ENCODE measurements at regions not wholly inside any gene's neighbourhood (a gene's known extent, or its start where the extent isn't known, plus 50 kb on each side); places are given as distances from the start of the nearest gene placed in this dataset.
"Not testable (repeated sequence)": the region's sequence is repeated elsewhere in the genome, so short reads cannot be mapped to it uniquely, and the experiment has no call there.

DNA sequence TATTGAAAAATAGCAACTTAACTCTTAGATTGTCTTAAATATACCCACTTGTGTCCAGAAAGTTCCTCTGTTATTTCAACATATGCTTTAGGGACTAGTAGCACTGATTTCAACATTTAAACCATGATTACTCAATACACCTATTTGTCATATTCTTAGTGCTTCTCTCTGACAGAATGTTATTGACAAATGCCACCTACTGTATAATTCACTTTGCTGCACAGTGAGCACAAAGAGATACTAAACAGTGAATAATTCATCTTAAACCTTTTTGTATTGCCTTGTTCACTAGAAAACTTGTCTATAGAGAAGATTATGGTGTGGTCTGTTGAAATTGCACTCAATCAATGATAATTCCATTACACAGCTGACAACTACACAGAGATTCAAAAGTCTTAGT lies 692.6 kb downstream of the PCDH17 start:
- no peak for DNase-seq (ENCODE audit: low spot score in 2 of 2)
- no peaks in the 10 kb centered on the region for H3K27me3 Mint-ChIP-seq
- no peaks in the 10 kb centered on the region for H3K4me1 Mint-ChIP-seq
- H3K27ac Mint-ChIP-seq = no peak overlapping the region
- no peak for ATAC-seq (ENCODE audit: low read depth)
- no peak overlapping the region for H3K4me3 Mint-ChIP-seq
- H3K9me3 Mint-ChIP-seq = no peaks in the 10 kb centered on the region
- H3K36me3 Mint-ChIP-seq = no peaks in the 10 kb centered on the region

DNA sequence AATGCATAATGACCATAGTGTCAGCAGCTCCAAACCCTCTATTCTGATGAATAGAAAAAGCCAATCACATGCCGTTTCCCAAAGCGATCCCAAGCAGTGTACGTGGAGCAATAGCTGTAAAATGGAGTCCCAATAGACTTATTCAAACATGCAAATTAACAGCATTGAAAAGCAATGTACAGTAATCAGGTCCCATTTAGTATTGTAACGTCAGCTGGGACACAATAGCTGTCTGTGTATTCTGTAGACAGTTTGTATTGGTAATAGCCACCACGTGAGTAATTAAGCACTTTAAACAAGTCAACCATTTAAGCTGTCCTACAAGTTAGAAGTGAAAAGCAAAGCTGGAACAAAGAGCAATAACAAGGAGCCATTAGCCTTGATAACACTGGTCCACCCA lies 698.2 kb downstream of the PCDH17 start:
- ATAC-seq (ENCODE audit: low read depth) (no peak), DNase-seq (ENCODE audit: low spot score in 2 of 2) (no peak)
- Mint-ChIP-seq H3K9me3 (no peaks in the 10 kb centered on the region), H3K36me3 (no peaks in the 10 kb centered on the region), H3K4me1 (no peaks in the 10 kb centered on the region), H3K27ac (no peak overlapping the region), H3K27me3 (no peaks in the 10 kb centered on the region), H3K4me3 (no peak overlapping the region)

DNA sequence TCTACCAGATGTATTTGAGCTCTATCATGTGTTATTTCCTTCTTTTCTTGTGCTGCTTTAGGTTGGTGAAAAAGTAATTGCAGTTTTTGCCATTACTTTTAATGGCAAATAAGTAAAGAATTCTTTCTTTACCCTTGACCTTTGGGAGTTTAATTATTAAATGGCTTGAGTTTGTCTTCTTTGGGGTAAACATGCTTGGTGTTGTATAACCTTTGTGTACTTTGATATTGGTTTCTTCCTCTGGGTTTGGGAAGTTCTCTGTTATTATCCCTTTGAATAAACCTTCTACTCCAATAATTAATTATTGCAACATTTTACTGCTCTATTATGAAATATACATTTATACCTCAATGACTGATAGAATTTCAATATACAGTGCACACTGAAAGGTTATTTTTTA lies 709.4 kb downstream of the PCDH17 start:
- ATAC-seq (ENCODE audit: low read depth) = no peak
- Mint-ChIP-seq H3K27ac (no peak overlapping the region), H3K9me3 (peaks cover 3% of the 10 kb centered on the region), H3K4me3 (no peak overlapping the region), H3K4me1 (no peaks in the 10 kb centered on the region), H3K27me3 (no peaks in the 10 kb centered on the region), H3K36me3 (no peaks in the 10 kb centered on the region)
- DNase-seq (ENCODE audit: low spot score in 2 of 2) = no peak

DNA sequence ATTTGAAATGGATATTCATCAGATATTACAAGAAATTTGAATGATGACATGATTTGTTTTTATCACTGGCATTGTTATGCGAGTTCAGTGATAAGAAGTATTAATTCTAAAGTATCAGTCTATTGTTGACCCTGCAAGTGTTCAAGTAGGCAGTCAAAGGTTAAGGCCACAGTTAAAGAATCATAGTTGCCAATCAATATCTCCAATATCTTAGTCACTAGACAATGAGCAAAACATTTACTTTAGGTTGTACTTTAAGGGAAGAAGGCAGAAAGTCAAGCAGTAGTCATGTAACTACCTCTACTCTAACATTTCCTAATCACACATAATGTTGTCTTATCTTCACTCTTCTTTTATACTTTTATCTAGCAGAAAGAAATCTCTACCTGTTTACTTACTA lies 709.8 kb downstream of the PCDH17 start:
- ATAC-seq (ENCODE audit: low read depth) = no peak
- Mint-ChIP-seq H3K27ac (no peak overlapping the region), H3K4me1 (no peaks in the 10 kb centered on the region), H3K9me3 (peaks cover 4% of the 10 kb centered on the region), H3K4me3 (no peak overlapping the region), H3K36me3 (no peaks in the 10 kb centered on the region), H3K27me3 (no peaks in the 10 kb centered on the region)
- no peak for DNase-seq (ENCODE audit: low spot score in 2 of 2)

DNA sequence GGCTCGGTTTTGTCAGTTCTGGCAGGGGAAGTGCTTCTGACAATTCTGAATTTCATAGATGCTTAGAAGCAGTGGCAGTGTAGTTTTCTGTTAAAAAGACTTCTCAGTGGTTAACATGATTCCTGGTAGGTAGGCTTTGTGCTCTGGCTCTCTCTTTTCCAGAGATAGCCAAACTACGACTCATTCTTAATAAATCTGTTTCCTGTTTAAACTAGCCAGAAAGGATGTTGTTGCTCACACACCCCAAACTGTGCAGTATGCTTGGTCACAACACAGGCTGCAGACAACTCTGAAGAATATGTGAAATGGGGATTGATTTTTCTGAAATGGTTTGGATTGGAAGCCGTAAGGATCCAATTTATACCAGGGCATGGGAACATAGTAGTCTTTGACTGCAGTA lies 711.5 kb downstream of the PCDH17 start:
- peaks cover 4% of the 10 kb centered on the region for H3K9me3 Mint-ChIP-seq
- no peaks in the 10 kb centered on the region for H3K36me3 Mint-ChIP-seq
- DNase-seq (ENCODE audit: low spot score in 2 of 2) (no peak), ATAC-seq (ENCODE audit: low read depth) (no peak)
- no peak overlapping the region for H3K27ac Mint-ChIP-seq
- no peaks in the 10 kb centered on the region for H3K4me1 Mint-ChIP-seq
- H3K4me3 Mint-ChIP-seq = no peak overlapping the region
- H3K27me3 Mint-ChIP-seq = no peaks in the 10 kb centered on the region

DNA sequence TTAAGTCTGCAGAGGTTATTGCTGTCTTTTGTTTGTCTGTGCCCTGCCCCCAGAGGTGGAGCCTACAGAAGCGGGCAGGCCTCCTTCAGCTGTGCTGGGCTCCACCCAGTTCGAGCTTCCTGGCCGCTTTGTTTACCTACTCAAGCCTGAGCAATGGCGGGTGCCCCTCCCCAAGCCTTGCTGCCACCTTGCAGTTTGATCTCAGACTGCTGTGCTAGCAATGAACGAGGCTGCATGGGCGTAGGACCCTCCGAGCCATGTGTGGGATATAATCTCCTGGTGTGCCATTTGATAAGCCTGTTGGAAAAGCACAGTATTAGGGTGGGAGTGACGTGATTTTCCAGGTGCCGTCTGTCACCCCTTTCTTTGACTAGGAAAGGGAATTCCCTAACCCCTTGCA lies 720.6 kb downstream of the PCDH17 start:
- not testable (repeated sequence) for H3K4me3 Mint-ChIP-seq; H3K36me3 Mint-ChIP-seq; H3K27ac Mint-ChIP-seq; DNase-seq (ENCODE audit: low spot score in 2 of 2); H3K4me1 Mint-ChIP-seq; H3K27me3 Mint-ChIP-seq; ATAC-seq (ENCODE audit: low read depth); H3K9me3 Mint-ChIP-seq

DNA sequence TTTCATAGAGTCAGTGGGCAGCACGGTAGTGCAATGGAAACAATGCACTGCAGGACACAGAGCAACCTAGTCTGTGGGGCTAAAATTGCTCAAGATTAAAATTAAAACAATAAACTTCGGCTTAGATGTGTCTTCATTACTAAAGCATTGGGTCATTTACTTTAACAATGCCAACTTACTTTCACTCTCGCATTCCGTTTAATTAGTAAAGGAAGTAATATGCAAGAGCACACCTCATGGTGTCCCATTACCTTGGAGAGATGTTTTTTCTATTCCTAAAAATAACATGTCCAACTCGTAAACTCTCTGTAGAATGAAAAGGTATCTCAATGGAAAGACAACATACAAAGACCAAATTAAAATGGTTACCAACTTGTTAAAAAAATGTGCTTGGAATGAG lies 738.4 kb downstream of the PCDH17 start:
- H3K27ac Mint-ChIP-seq = no peak overlapping the region
- no peak for DNase-seq (ENCODE audit: low spot score in 2 of 2)
- no peaks in the 10 kb centered on the region for H3K4me1 Mint-ChIP-seq
- H3K4me3 Mint-ChIP-seq = no peak overlapping the region
- peaks cover 10% of the 10 kb centered on the region for H3K9me3 Mint-ChIP-seq
- ATAC-seq (ENCODE audit: low read depth) = no peak
- no peaks in the 10 kb centered on the region for H3K36me3 Mint-ChIP-seq
- H3K27me3 Mint-ChIP-seq = no peaks in the 10 kb centered on the region

- H3K9me3 Mint-ChIP-seq = peaks cover 3% of the 10 kb centered on the region
- H3K27me3 Mint-ChIP-seq = no peaks in the 10 kb centered on the region
- H3K27ac Mint-ChIP-seq = no peak overlapping the region
- DNase-seq (ENCODE audit: low spot score in 2 of 2) (no peak), ATAC-seq (ENCODE audit: low read depth) (no peak)
- H3K4me1 Mint-ChIP-seq = no peaks in the 10 kb centered on the region
- H3K36me3 Mint-ChIP-seq = no peaks in the 10 kb centered on the region
- H3K4me3 Mint-ChIP-seq = no peak overlapping the region
These were observed 744.8 kb downstream of the PCDH17 start for GRCh38 chr13:58376349-58376748.

- no peaks in the 10 kb centered on the region for H3K36me3 Mint-ChIP-seq
- peaks cover 3% of the 10 kb centered on the region for H3K9me3 Mint-ChIP-seq
- ATAC-seq (ENCODE audit: low read depth) = no peak
- H3K27me3 Mint-ChIP-seq = no peaks in the 10 kb centered on the region
- H3K4me1 Mint-ChIP-seq = no peaks in the 10 kb centered on the region
- no peak overlapping the region for H3K27ac Mint-ChIP-seq
- DNase-seq (ENCODE audit: low spot score in 2 of 2) = no peak
- H3K4me3 Mint-ChIP-seq = no peak overlapping the region
These were observed 745.2 kb downstream of the PCDH17 start for GRCh38 chr13:58376775-58377174.

DNA sequence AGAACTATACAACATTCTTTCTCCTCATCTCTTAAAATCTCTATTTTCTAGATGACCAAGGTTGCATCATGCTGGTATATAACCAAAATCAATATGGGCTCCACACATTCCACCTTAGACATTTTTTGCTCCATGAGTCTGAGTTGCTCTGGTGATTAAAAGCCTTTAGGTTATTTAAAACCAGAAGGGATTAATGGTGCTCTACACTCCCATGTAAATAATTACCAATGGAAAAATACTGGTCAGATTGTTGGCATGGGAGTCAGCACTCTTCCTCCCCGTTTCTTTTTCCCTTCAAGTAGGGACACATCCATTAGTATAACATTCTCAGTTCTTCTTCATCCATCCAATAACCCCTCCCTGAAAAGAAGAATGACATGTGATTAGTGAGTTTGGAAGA lies 747.7 kb downstream of the PCDH17 start:
- H3K36me3 Mint-ChIP-seq = no peaks in the 10 kb centered on the region
- H3K4me1 Mint-ChIP-seq = no peaks in the 10 kb centered on the region
- H3K4me3 Mint-ChIP-seq = no peak overlapping the region
- ATAC-seq (ENCODE audit: low read depth) (no peak), DNase-seq (ENCODE audit: low spot score in 2 of 2) (no peak)
- H3K27ac Mint-ChIP-seq = no peak overlapping the region
- H3K9me3 Mint-ChIP-seq = peaks cover 3% of the 10 kb centered on the region
- no peaks in the 10 kb centered on the region for H3K27me3 Mint-ChIP-seq

DNA sequence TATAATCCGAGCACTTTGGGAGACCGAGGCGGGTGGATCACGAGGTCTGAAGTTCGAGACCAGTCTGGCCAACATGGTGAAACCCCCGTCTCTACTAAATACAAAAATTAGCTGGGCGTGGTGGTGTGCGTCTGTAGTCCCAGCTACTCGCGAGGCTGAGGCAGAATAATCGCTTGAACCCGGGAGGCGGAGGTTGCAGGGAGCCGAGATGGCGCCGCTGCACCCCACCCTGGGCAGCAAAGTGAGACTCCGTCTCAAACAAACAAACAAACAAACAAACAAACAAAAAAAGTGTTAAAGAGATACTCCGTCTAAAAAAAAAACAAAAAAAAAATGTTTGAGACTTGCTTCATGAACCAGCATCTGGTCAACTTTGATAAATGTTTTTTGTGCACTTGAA lies 753.8 kb downstream of the PCDH17 start:
- H3K36me3 Mint-ChIP-seq; H3K27ac Mint-ChIP-seq; H3K27me3 Mint-ChIP-seq; H3K9me3 Mint-ChIP-seq; DNase-seq (ENCODE audit: low spot score in 2 of 2); H3K4me3 Mint-ChIP-seq; ATAC-seq (ENCODE audit: low read depth); H3K4me1 Mint-ChIP-seq: not testable (repeated sequence)

DNA sequence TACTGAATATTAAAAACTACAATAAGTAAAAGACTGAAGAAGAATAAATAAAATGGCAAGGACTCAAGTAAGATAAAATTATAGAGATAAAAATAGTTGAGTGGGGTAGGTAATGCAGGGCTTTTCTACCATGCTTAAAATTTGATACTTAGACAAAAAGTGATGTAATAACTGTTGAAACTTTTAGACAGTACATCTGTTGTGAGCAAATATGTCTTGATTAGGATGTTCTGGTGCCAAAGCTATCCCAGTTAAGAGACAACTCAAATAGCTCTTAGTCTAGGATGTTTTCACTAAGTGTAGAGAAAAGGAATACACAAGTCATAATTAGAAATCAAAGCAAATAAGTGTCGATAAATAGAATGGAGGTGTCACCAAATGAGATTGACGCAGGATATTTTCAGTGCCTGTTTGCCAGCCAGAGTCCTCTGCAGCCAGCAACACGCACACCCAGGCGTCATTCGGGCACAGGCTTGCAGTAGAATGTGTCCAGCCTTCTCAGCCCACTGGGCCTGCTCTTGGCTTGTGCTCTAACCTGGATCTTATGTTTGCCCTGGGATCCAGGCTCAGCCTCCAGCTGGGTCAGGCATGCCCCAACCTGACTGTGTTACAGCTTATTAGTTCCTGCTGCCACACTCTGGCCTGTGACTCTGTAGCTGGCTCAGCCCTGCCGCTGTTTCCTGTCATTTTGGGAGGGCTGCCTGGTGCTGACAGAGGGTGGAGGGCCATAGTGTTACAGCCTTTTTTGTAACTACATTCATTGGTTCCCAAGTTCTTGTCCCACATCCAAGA lies 766.2 kb downstream of the PCDH17 start:
- Mint-ChIP-seq H3K9me3 (peaks cover 12% of the 10 kb centered on the region), H3K27me3 (no peaks in the 10 kb centered on the region), H3K4me1 (no peaks in the 10 kb centered on the region), H3K27ac (no peak overlapping the region), H3K36me3 (no peaks in the 10 kb centered on the region), H3K4me3 (no peak overlapping the region)
- ATAC-seq (ENCODE audit: low read depth) (no peak), DNase-seq (ENCODE audit: low spot score in 2 of 2) (no peak)

GRCh38 chr13:58399263-58399662 lies 767.7 kb downstream of the PCDH17 start:
- no peak for DNase-seq (ENCODE audit: low spot score in 2 of 2)
- Mint-ChIP-seq H3K4me1 (no peaks in the 10 kb centered on the region), H3K4me3 (no peak overlapping the region), H3K27me3 (no peaks in the 10 kb centered on the region), H3K9me3 (peaks cover 12% of the 10 kb centered on the region), H3K27ac (no peak overlapping the region), H3K36me3 (no peaks in the 10 kb centered on the region)
- no peak for ATAC-seq (ENCODE audit: low read depth)

DNA sequence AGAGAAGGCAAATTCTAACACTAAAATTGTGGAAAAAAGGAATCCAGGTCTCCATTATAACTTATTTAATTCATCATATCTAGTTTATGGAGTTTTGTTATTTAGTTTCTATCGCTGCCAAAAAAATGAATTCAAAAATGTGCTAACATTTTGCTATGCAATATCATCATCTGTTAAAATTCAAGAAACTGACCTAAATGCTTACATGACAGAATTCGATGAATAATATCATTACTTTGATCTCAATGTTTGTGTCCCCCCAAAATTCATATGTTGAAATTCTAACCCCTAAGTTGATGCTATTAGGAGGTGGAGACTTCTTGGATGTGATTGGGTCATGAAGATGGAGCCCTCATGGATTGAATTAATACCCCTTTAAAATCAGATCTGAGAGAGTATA lies 775.0 kb downstream of the PCDH17 start:
- no peaks in the 10 kb centered on the region for H3K36me3 Mint-ChIP-seq
- peaks cover 8% of the 10 kb centered on the region for H3K9me3 Mint-ChIP-seq

GRCh38 chr13:58429917-58430316 lies 798.4 kb downstream of the PCDH17 start:
- H3K27ac Mint-ChIP-seq = no peak overlapping the region
- ATAC-seq (ENCODE audit: low read depth) (no peak), DNase-seq (ENCODE audit: low spot score in 2 of 2) (no peak)
- no peaks in the 10 kb centered on the region for H3K27me3 Mint-ChIP-seq
- peaks cover 10% of the 10 kb centered on the region for H3K9me3 Mint-ChIP-seq
- peaks cover 2% of the 10 kb centered on the region for H3K36me3 Mint-ChIP-seq
- H3K4me3 Mint-ChIP-seq = no peak overlapping the region
- H3K4me1 Mint-ChIP-seq = no peaks in the 10 kb centered on the region

More for the DNA sequence above, 775.0 kb downstream of the PCDH17 start:
- no peaks in the 10 kb centered on the region for H3K27me3 Mint-ChIP-seq
- no peak overlapping the region for H3K27ac Mint-ChIP-seq
- H3K4me1 Mint-ChIP-seq = no peaks in the 10 kb centered on the region
- no peak for DNase-seq (ENCODE audit: low spot score in 2 of 2)
- H3K4me3 Mint-ChIP-seq = no peak overlapping the region
- ATAC-seq (ENCODE audit: low read depth) = no peak

Measured in memory B cell (primary cell).